Neural progenitor cell (in vitro differentiated cells): ENCODE measurements at regions not wholly inside any gene's neighbourhood (a gene's known extent, or its start where the extent isn't known, plus 50 kb on each side); places are given as distances from the start of the nearest gene placed in this dataset.
"Not testable (repeated sequence)": the region's sequence is repeated elsewhere in the genome, so short reads cannot be mapped to it uniquely, and the experiment has no call there.

ENCODE experiments used
- CTCF ChIP-seq: fragments of 200-600 bp; sonication (generic); IDR thresholded peaks from 2 replicates; pipeline ENCODE4 v1.5.1; 2017; ENCODE audit warnings: antibody characterized with exemption, mild to moderate bottlenecking
- EZH2 ChIP-seq: fragments of 200-600 bp; sonication (generic); IDR thresholded peaks from 2 replicates; pipeline ENCODE4 v1.6.1; 2017; ENCODE audit warnings: antibody characterized with exemption, mild to moderate bottlenecking, moderate library complexity

GRCh38 chr9:39550573-39550972 is 195.1 kb downstream of the SPATA31A1 start:
- TF ChIP-seq EZH2, CTCF: not testable (repeated sequence)
